Loucy (cell line): ENCODE measurements at regions not wholly inside any gene's neighbourhood (a gene's known extent, or its start where the extent isn't known, plus 50 kb on each side); places are given as distances from the start of the nearest gene placed in this dataset.

Source experiments
- H2AFZ ChIP-seq: fragments of 200-600 bp; sonication (generic); 2 replicates; pipeline ENCODE4 v1.6.0; 2016; ENCODE audit warnings: antibody characterized with exemption, mild to moderate bottlenecking, low read length, moderate library complexity
- H3F3A ChIP-seq: fragments of 200-600 bp; 2 replicates; pipeline ENCODE4 v1.6.0; 2016; ENCODE audit warnings: antibody characterized with exemption, low read depth, mild to moderate bottlenecking
- H3K27me3 ChIP-seq: fragments of 200-600 bp; sonication (generic); 2 replicates; pipeline ENCODE4 v1.6.1; 2014; ENCODE audit warnings: low read length, mild to moderate bottlenecking; ENCODE audit not compliant: insufficient read depth, poor library complexity, severe bottlenecking
- H3K36me3 ChIP-seq: fragments of 200-600 bp; sonication (generic); 2 replicates; pipeline ENCODE4 v1.6.1; 2016; ENCODE audit warnings: low read length; ENCODE audit not compliant: insufficient read depth
- H3K4me1 ChIP-seq: fragments of 200-600 bp; sonication (generic); 2 replicates; pipeline ENCODE4 v1.5.1; 2014; ENCODE audit warnings: low read length, mild to moderate bottlenecking; ENCODE audit not compliant: insufficient read depth, poor library complexity, severe bottlenecking
- H3K4me2 ChIP-seq: fragments of 200-600 bp; sonication (generic); 2 replicates; pipeline ENCODE4 v1.6.0; 2014; ENCODE audit warnings: antibody characterized with exemption, low read length, low read depth, mild to moderate bottlenecking; ENCODE audit not compliant: poor library complexity, severe bottlenecking
- H3K4me3 ChIP-seq: fragments of 200-600 bp; sonication (generic); 2 replicates; pipeline ENCODE4 v1.5.1; 2014; ENCODE audit warnings: low read length, mild to moderate bottlenecking, mixed read lengths; ENCODE audit not compliant: poor library complexity, severe bottlenecking
- H3K79me2 ChIP-seq: fragments of 200-600 bp; sonication (generic); 2 replicates; pipeline ENCODE4 v1.6.1; 2014; ENCODE audit warnings: low read length; ENCODE audit not compliant: insufficient read depth
- H3K9ac ChIP-seq: fragments of 200-600 bp; sonication (generic); 2 replicates; pipeline ENCODE4 v1.6.0; 2014; ENCODE audit warnings: mild to moderate bottlenecking, low read depth, low read length, moderate library complexity; ENCODE audit not compliant: poor library complexity, severe bottlenecking
- H3K9me2 ChIP-seq: fragments of 200-600 bp; sonication (generic); replicated peaks from 2 replicates; pipeline ENCODE4 v1.6.1; 2016; ENCODE audit warnings: low read depth, low read length, mixed read lengths
- H3K9me3 ChIP-seq: fragments of 200-600 bp; sonication (generic); 2 replicates; pipeline ENCODE4 v1.6.1; 2014; ENCODE audit warnings: mild to moderate bottlenecking, antibody characterized with exemption, low read length, low read depth; ENCODE audit not compliant: insufficient read depth
- H4K20me1 ChIP-seq: fragments of 200-600 bp; sonication (generic); 2 replicates; pipeline ENCODE4 v1.6.0; 2014; ENCODE audit warnings: antibody characterized with exemption, low read length, mild to moderate bottlenecking; ENCODE audit not compliant: insufficient read depth, poor library complexity, severe bottlenecking
- EZH2phosphoT487 ChIP-seq: fragments of 200-600 bp; IDR thresholded peaks from 2 replicates; pipeline ENCODE4 v1.6.1; 2018; ENCODE audit warnings: antibody characterized with exemption, mild to moderate bottlenecking, moderate library complexity, borderline replicate concordance
- TF ChIP-seq, protein P1 (sequence below): fragments of 200-600 bp; sonication (generic); conservative IDR thresholded peaks from 2 replicates; pipeline ENCODE4 v1.5.1; 2014; ENCODE audit warnings: mild to moderate bottlenecking, antibody characterized with exemption, low read length

DNA sequence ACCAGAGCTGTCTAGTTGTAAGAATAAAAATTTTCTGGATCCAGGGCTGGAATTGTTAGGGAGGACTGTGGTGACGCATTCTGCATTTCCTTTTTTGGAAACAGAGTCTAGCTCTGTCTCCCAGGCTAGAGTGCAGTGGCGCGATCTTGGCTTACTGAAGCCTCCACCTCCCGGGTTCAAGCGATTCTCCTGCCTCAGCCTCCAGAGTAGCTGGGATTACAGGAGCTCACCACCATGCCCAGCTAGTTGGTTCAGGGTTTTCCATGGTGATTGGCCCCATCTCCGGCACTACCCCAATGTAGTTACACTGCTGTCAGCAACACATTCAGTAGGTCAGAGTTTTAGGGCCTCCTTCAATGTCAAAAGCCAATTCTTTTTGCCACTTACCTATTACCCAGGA, 58.6 kb upstream of the RNF152 start:
- no peaks in the 10 kb centered on the region for H3K36me3 ChIP-seq
- no peak overlapping the region for H3K4me2 ChIP-seq
- H3K9ac ChIP-seq = no peak overlapping the region
- no peaks in the 10 kb centered on the region for H3K4me1 ChIP-seq
- no peaks in the 10 kb centered on the region for H3K9me3 ChIP-seq
- H3K4me3 ChIP-seq = no peak overlapping the region
- H3K79me2 ChIP-seq = no peaks in the 10 kb centered on the region
- H3K27me3 ChIP-seq = no peaks in the 10 kb centered on the region
- no peak overlapping the region for H2AFZ ChIP-seq
- no peaks in the 10 kb centered on the region for H3F3A ChIP-seq
- TF ChIP-seq, protein P1, sequence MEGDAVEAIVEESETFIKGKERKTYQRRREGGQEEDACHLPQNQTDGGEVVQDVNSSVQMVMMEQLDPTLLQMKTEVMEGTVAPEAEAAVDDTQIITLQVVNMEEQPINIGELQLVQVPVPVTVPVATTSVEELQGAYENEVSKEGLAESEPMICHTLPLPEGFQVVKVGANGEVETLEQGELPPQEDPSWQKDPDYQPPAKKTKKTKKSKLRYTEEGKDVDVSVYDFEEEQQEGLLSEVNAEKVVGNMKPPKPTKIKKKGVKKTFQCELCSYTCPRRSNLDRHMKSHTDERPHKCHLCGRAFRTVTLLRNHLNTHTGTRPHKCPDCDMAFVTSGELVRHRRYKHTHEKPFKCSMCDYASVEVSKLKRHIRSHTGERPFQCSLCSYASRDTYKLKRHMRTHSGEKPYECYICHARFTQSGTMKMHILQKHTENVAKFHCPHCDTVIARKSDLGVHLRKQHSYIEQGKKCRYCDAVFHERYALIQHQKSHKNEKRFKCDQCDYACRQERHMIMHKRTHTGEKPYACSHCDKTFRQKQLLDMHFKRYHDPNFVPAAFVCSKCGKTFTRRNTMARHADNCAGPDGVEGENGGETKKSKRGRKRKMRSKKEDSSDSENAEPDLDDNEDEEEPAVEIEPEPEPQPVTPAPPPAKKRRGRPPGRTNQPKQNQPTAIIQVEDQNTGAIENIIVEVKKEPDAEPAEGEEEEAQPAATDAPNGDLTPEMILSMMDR = no peak
- TF ChIP-seq EZH2phosphoT487 = no peak
- no peaks in the 10 kb centered on the region for H3K9me2 ChIP-seq
- H4K20me1 ChIP-seq = no peaks in the 10 kb centered on the region

DNA sequence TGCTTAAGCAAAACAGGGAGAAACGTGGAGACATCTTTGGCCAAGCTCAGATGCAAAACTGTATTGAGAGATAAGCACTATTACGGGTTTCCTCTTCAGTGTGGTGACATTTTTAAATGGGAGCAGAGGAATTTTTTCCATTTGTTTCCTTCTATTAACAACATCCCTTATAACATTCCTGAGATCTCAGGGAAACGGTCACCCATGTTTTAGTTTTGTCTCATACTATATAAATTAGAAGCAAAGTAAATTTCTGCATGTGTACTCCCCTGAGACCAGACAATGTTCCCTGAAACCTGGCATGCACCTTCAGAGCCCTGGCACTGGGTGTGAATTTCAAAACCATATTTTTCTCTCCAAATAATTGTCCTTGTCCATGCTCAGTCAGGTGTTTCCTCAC, 57.6 kb upstream of the RNF152 start:
- Histone ChIP-seq H3K79me2 (no peaks in the 10 kb centered on the region), H3K4me1 (no peaks in the 10 kb centered on the region), H4K20me1 (no peaks in the 10 kb centered on the region), H3K4me2 (no peak overlapping the region), H3F3A (no peaks in the 10 kb centered on the region), H3K9ac (no peak overlapping the region), H3K27me3 (no peaks in the 10 kb centered on the region), H3K9me3 (no peaks in the 10 kb centered on the region), H3K4me3 (no peak overlapping the region), H3K36me3 (no peaks in the 10 kb centered on the region), H2AFZ (no peak overlapping the region), H3K9me2 (no peaks in the 10 kb centered on the region)
- TF ChIP-seq, protein P1 = no peak
- no peak for TF ChIP-seq EZH2phosphoT487

DNA sequence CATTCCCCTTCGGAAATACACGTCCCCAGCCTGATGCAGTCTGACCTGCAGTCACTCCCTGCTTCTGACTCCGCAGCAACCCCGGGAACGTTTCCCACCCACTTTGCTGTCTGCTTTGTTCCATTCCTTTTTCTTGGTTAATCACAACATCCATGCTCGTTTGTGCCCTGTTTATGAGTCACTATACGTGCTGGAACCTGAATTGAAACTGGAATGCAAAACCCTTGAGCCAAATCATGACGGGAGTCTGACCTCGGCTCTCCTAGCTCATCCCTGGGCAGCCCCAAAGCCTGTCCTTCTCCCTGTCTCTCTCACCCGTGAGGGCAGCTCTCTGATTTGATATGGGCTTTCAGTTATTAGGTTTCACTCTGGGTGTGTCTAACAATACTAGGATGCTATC, 57.1 kb upstream of the RNF152 start:
- Histone ChIP-seq H3K27me3 (no peaks in the 10 kb centered on the region), H3F3A (no peaks in the 10 kb centered on the region), H3K4me3 (no peak overlapping the region), H3K9me3 (no peaks in the 10 kb centered on the region), H3K9me2 (no peaks in the 10 kb centered on the region), H3K36me3 (no peaks in the 10 kb centered on the region), H4K20me1 (no peaks in the 10 kb centered on the region), H3K9ac (no peak overlapping the region), H3K4me1 (no peaks in the 10 kb centered on the region), H2AFZ (no peak overlapping the region), H3K4me2 (no peak overlapping the region), H3K79me2 (no peaks in the 10 kb centered on the region)
- TF ChIP-seq, protein P1 = no peak
- no peak for TF ChIP-seq EZH2phosphoT487
